ENCODE measurements at regions not wholly inside any gene's neighbourhood (a gene's known extent, or its start where the extent isn't known, plus 50 kb on each side); places are given as distances from the start of the nearest gene placed in this dataset.

DNA sequence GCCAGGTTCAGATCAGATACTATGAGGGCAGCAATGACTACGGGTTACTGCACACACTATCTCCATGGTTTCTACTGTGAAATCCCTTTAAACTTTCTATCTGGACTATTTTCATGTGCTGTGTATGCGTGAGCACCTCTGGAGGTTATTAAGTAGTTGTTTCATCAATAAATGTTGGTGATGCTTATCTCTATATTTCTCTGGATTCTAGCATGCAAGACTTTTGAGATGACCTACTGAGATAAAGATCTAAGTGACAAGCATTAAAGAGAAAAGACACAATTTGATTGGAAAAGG, 194.0 kb downstream of the NRIP1 start:
- Histone ChIP-seq H3K27me3 (replicated peaks; ENCODE audit: control insufficient read depth, insufficient read depth, low read length) (no peaks in the 10 kb centered on the region), H3K9me3 (no peaks in the 10 kb centered on the region), H3K4me1 (peaks cover 26% of the 10 kb centered on the region), H3K36me3 (ENCODE audit: control insufficient read depth, insufficient read depth, low read length) (no peaks in the 10 kb centered on the region), H3K4me3 (ENCODE audit: low read depth, low read length) (no peak overlapping the region)
- peaks cover 5% of the 10 kb centered on the region for H3K36me3 Mint-ChIP-seq (ENCODE audit: insufficient read depth, unreplicated experiment)
- CTCF ChIA-PET: no interaction called here
- no peak overlapping the region for H3K4me3 Mint-ChIP-seq (ENCODE audit: unreplicated experiment)
- POLR2A ChIA-PET: no interaction called here
- TF ChIP-seq CTCF (IDR thresholded peaks at IDR 0.05; ENCODE audit: insufficient read depth in 1 of 2, low read depth in 1 of 2, low read length in 1 of 2, severe bottlenecking in 1 of 2, unreplicated experiment in 1 of 2): no peak
- no peak for DNase-seq
- peaks cover 34% of the 10 kb centered on the region for H3K4me1 Mint-ChIP-seq (ENCODE audit: low read depth, unreplicated experiment)
- no peaks in the 10 kb centered on the region for H3K27me3 Mint-ChIP-seq (ENCODE audit: insufficient read depth, unreplicated experiment)
- no TSS peak for BruUV-seq (replicated peaks)
- intact Hi-C loops (cut with micrococcal nuclease; ENCODE audit: unreplicated experiment): no loop called here
- no peak overlapping the region for H3K27ac Mint-ChIP-seq (ENCODE audit: unreplicated experiment)
- H3K9me3 Mint-ChIP-seq (ENCODE audit: unreplicated experiment): no peaks in the 10 kb centered on the region

- no peaks in the 10 kb centered on the region for H3K27me3 Mint-ChIP-seq (ENCODE audit: insufficient read depth, unreplicated experiment)
- H3K4me1 Mint-ChIP-seq (ENCODE audit: low read depth, unreplicated experiment): peaks cover 30% of the 10 kb centered on the region
- H3K9me3 Mint-ChIP-seq (ENCODE audit: unreplicated experiment): no peaks in the 10 kb centered on the region
- BruUV-seq (replicated peaks): no TSS peak
- Histone ChIP-seq H3K9me3 (no peaks in the 10 kb centered on the region), H3K4me3 (ENCODE audit: low read depth, low read length) (no peak overlapping the region), H3K36me3 (ENCODE audit: control insufficient read depth, insufficient read depth, low read length) (no peaks in the 10 kb centered on the region), H3K27me3 (replicated peaks; ENCODE audit: control insufficient read depth, insufficient read depth, low read length) (no peaks in the 10 kb centered on the region), H3K4me1 (peaks cover 21% of the 10 kb centered on the region)
- no peak for DNase-seq
- TF ChIP-seq CTCF (IDR thresholded peaks at IDR 0.05; ENCODE audit: insufficient read depth in 1 of 2, low read depth in 1 of 2, low read length in 1 of 2, severe bottlenecking in 1 of 2, unreplicated experiment in 1 of 2): no peak
- peaks cover 5% of the 10 kb centered on the region for H3K36me3 Mint-ChIP-seq (ENCODE audit: insufficient read depth, unreplicated experiment)
- intact Hi-C loops (cut with micrococcal nuclease; ENCODE audit: unreplicated experiment): loop anchor here (10.0 kb wide), 1 partner anchor 415 kb away; no protein-coding TSS in a partner anchor
- H3K4me3 Mint-ChIP-seq (ENCODE audit: unreplicated experiment): no peak overlapping the region
- CTCF ChIA-PET: no interaction called here
- POLR2A ChIA-PET: no interaction called here
- no peak overlapping the region for H3K27ac Mint-ChIP-seq (ENCODE audit: unreplicated experiment)
Measured at GRCh38 chr21:14869984-14870852, 194.6 kb downstream of the NRIP1 start.

GRCh38 chr21:14866859-14867765, 197.7 kb downstream of the NRIP1 start:
- intact Hi-C loops (cut with micrococcal nuclease; ENCODE audit: unreplicated experiment): loop anchor here (10.0 kb wide), 1 partner anchor 412 kb away; no protein-coding TSS in a partner anchor

More at GRCh38 chr21:14866859-14867765, 197.7 kb downstream of the NRIP1 start:
- Histone ChIP-seq H3K9me3 (no peaks in the 10 kb centered on the region), H3K4me1 (peaks cover 35% of the 10 kb centered on the region), H3K36me3 (ENCODE audit: control insufficient read depth, insufficient read depth, low read length) (no peaks in the 10 kb centered on the region), H3K27me3 (replicated peaks; ENCODE audit: control insufficient read depth, insufficient read depth, low read length) (no peaks in the 10 kb centered on the region), H3K4me3 (ENCODE audit: low read depth, low read length) (no peak overlapping the region)
- Mint-ChIP-seq H3K4me3 (ENCODE audit: unreplicated experiment) (no peak overlapping the region), H3K4me1 (ENCODE audit: low read depth, unreplicated experiment) (peaks cover 44% of the 10 kb centered on the region), H3K36me3 (ENCODE audit: insufficient read depth, unreplicated experiment) (no peaks in the 10 kb centered on the region), H3K27me3 (ENCODE audit: insufficient read depth, unreplicated experiment) (no peaks in the 10 kb centered on the region), H3K27ac (ENCODE audit: unreplicated experiment) (no peak overlapping the region), H3K9me3 (ENCODE audit: unreplicated experiment) (no peaks in the 10 kb centered on the region)
- no peak for DNase-seq
- ChIA-PET POLR2A (interaction anchor here (0.6 kb wide), 1 partner anchor 299 kb away, joined by 3 read pairs; no protein-coding TSS in a partner anchor), CTCF (no interaction called here)
- TF ChIP-seq CTCF (IDR thresholded peaks at IDR 0.05; ENCODE audit: insufficient read depth in 1 of 2, low read depth in 1 of 2, low read length in 1 of 2, severe bottlenecking in 1 of 2, unreplicated experiment in 1 of 2): no peak
- BruUV-seq (replicated peaks): no TSS peak

Measured in Caco-2 (cell line).